ENCODE measurements at regions not wholly inside any gene's neighbourhood (a gene's known extent, or its start where the extent isn't known, plus 50 kb on each side); places are given as distances from the start of the nearest gene placed in this dataset.
"Not testable (repeated sequence)": the region's sequence is repeated elsewhere in the genome, so short reads cannot be mapped to it uniquely, and the experiment has no call there.

- DNase-seq (ENCODE audit: low spot score), result not testable (repeated sequence)
Measured at GRCh38 chr5:62230876-62231388, 75.1 kb upstream of the KIF2A start.

GRCh38 chr5:62231576-62231975, 74.4 kb upstream of the KIF2A start:
- no peak for DNase-seq (ENCODE audit: low spot score)

- not testable (repeated sequence) for DNase-seq (ENCODE audit: low spot score)
Measured at GRCh38 chr5:62232218-62232617, 73.8 kb upstream of the KIF2A start.

GRCh38 chr5:62233083-62234046, 72.6 kb upstream of the KIF2A start:
- not testable (repeated sequence) for DNase-seq (ENCODE audit: low spot score)

GRCh38 chr5:62236593-62236992, 69.4 kb upstream of the KIF2A start:
- not testable (repeated sequence) for DNase-seq (ENCODE audit: low spot score)

GRCh38 chr5:62237944-62238343, 68.1 kb upstream of the KIF2A start:
- DNase-seq (ENCODE audit: low spot score), result not testable (repeated sequence)

- not testable (repeated sequence) for DNase-seq (ENCODE audit: low spot score)
Measured at GRCh38 chr5:62238584-62238983, 67.4 kb upstream of the KIF2A start.

- DNase-seq (ENCODE audit: low spot score), result not testable (repeated sequence)
Measured at GRCh38 chr5:62240494-62240893, 65.5 kb upstream of the KIF2A start.

GRCh38 chr5:62242000-62242399, 64.0 kb upstream of the KIF2A start:
- DNase-seq (ENCODE audit: low spot score), result not testable (repeated sequence)

GRCh38 chr5:62243046-62243445, 63.0 kb upstream of the KIF2A start:
- not testable (repeated sequence) for DNase-seq (ENCODE audit: low spot score)

- DNase-seq (ENCODE audit: low spot score), result not testable (repeated sequence)
Measured at GRCh38 chr5:62248192-62248591, 57.8 kb upstream of the KIF2A start.

GRCh38 chr5:62250085-62250484, 55.9 kb upstream of the KIF2A start:
- not testable (repeated sequence) for DNase-seq (ENCODE audit: low spot score)

GRCh38 chr5:62250919-62251318, 55.1 kb upstream of the KIF2A start:
- not testable (repeated sequence) for DNase-seq (ENCODE audit: low spot score)

- DNase-seq (ENCODE audit: low spot score), result not testable (repeated sequence)
Measured at GRCh38 chr5:62252519-62252918, 53.5 kb upstream of the KIF2A start.

GRCh38 chr5:62255551-62255950, 50.5 kb upstream of the KIF2A start:
- not testable (repeated sequence) for DNase-seq (ENCODE audit: low spot score)

GRCh38 chr5:62256161-62257019, 49.6 kb upstream of the KIF2A start:
- no peak for DNase-seq (ENCODE audit: low spot score)
